Ovary (tissue), 3 donors: ENCODE measurements at regions not wholly inside any gene's neighbourhood (a gene's known extent, or its start where the extent isn't known, plus 50 kb on each side); places are given as distances from the start of the nearest gene placed in this dataset.

ENCODE experiments used
- EP300 ChIP-seq: sonication (generic); formaldehyde crosslinking; IDR thresholded peaks from one replicate; pipeline ENCODE4 v1.6.1; 2017; ENCODE audit warnings: antibody characterized with exemption
- POLR2A ChIP-seq: fragments of 450-650 bp; IDR thresholded peaks from one replicate; pipeline ENCODE4 v1.6.1; 2017; ENCODE audit warnings: antibody characterized with exemption, mild to moderate bottlenecking, moderate library complexity
- TF ChIP-seq, protein P1 (sequence below), 3 donors: fragments of 450-650 bp in 2 of 3; fragments of 200-600 bp in 1 of 3; IDR thresholded peaks; one replicate each; pipeline versions ENCODE4 v1.5.1 to v1.8.0; 2016 to 2022; ENCODE audit warnings: antibody characterized with exemption in 3 of 3, mild to moderate bottlenecking in 1 of 3
- donor health status: DM: no; HTN: no; CAD: no.

DNA sequence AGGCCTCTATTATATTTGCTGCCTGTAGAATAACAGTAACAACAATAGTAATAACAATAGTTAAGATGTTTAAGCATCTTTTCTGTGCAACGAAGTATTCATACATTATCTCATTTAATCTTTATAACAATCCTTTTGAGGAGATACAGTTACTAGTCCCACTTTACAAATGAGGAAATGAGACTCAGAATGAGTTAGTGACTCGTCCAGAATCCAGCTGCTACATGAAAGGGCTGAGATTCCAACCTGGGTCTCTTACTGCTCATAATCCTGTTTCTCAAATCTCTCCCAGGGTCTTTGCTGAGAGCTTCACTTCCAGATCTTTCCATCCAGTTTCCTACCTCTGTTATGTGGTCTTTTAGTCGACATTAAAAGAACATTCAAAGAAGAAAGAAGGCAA lies 173.7 kb upstream of the TMPO start:
- TF ChIP-seq, protein P1, sequence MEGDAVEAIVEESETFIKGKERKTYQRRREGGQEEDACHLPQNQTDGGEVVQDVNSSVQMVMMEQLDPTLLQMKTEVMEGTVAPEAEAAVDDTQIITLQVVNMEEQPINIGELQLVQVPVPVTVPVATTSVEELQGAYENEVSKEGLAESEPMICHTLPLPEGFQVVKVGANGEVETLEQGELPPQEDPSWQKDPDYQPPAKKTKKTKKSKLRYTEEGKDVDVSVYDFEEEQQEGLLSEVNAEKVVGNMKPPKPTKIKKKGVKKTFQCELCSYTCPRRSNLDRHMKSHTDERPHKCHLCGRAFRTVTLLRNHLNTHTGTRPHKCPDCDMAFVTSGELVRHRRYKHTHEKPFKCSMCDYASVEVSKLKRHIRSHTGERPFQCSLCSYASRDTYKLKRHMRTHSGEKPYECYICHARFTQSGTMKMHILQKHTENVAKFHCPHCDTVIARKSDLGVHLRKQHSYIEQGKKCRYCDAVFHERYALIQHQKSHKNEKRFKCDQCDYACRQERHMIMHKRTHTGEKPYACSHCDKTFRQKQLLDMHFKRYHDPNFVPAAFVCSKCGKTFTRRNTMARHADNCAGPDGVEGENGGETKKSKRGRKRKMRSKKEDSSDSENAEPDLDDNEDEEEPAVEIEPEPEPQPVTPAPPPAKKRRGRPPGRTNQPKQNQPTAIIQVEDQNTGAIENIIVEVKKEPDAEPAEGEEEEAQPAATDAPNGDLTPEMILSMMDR (IDR thresholded peaks at IDR 0.05), result no peak
- no peak for TF ChIP-seq POLR2A
- no peak for TF ChIP-seq EP300
